ENCODE measurements at regions not wholly inside any gene's neighbourhood (a gene's known extent, or its start where the extent isn't known, plus 50 kb on each side); places are given as distances from the start of the nearest gene placed in this dataset.

GRCh38 chr18:46239998-46240397 is 135.8 kb downstream of the HAUS1 start:
- TF ChIP-seq CTCF (conservative IDR thresholded peaks at IDR 0.05; ENCODE audit: low read depth, low read length): no peak
- TF ChIP-seq EZH2phosphoT487 (IDR thresholded peaks at IDR 0.05; ENCODE audit: borderline replicate concordance, low read length): no peak
- TF ChIP-seq EZH2 (IDR thresholded peaks at IDR 0.05; ENCODE audit: low read length, unreplicated experiment): no peak
